Pancreas (tissue), 10 donors: ENCODE measurements at regions not wholly inside any gene's neighbourhood (a gene's known extent, or its start where the extent isn't known, plus 50 kb on each side); places are given as distances from the start of the nearest gene placed in this dataset.

ENCODE experiments used
- ATAC-seq, 4 donors: fragments of 200-7000 bp; cut with Tn5 transposase; one replicate each; pipeline versions ENCODE4 v1.8.0 to v1.9.1; 2020; ENCODE audit warnings: mild to moderate bottlenecking in 4 of 4, moderate library complexity in 4 of 4
- DNase-seq, 6 donors: peaks; one replicate each; pipeline ENCODE4 v3.0.0-alpha.2; 2020
- FAIRE-seq: peaks from 2 replicates; lab custom pipeline; 2012; peaks lifted over from hg19 to GRCh38; lab: Jason Lieb, UNC
- H3K27ac ChIP-seq, 4 donors: fragments of 200-600 bp; sonication (generic); 1 replicate in 3 of 4; 2 replicates in 1 of 4; pipeline versions ENCODE4 v1.5.0 to v1.8.0; 2020
- H3K27me3 ChIP-seq, 4 donors: fragments of 200-600 bp; one replicate each; pipeline ENCODE4 v1.8.0; 2021
- H3K36me3 ChIP-seq, 3 donors: fragments of 200-600 bp; sonication (generic) in 1 of 3; one replicate each; pipeline versions ENCODE4 v1.5.0 to v1.8.0; 2020 to 2021
- H3K4me1 ChIP-seq, 3 donors: fragments of 200-600 bp; one replicate each; pipeline ENCODE4 v1.8.0; 2021
- H3K4me3 ChIP-seq, 4 donors: fragments of 200-600 bp; sonication (generic) in 2 of 4; one replicate each; pipeline versions ENCODE4 v1.5.0 to v1.8.0; 2020 to 2021
- H3K9me3 ChIP-seq, 4 donors: fragments of 200-600 bp; one replicate each; pipeline ENCODE4 v1.8.0; 2021
- CTCF ChIP-seq, 4 donors: fragments of 200-600 bp; sonication (generic) in 3 of 4; IDR thresholded peaks; one replicate each; pipeline versions ENCODE4 v1.5.0 to v1.8.0; 2021; ENCODE audit warnings: antibody characterized with exemption in 4 of 4
- WGBS, 2 donors: extraction: QIAGEN DNeasy Blood & Tissue Kit; methylation state at CpG; one replicate each; pipeline ENCODE4 v1.1.7; 2013; 5-methylcytosine and 5-hydroxymethylcytosine counted together
- intact Hi-C, 3 donors: fragments of 100-400 bp; cut with DNase I; formaldehyde crosslinking; loops; one replicate each; pipeline versions ENCODE4 v1.11.1 to v1.14.2; 2022
- donor health status: healthy with polysubstance abuse.
- donor health status: DM: no; HTN: no; CAD: no; lungs with moderate emphysema.
- donor health status: DM: no; HTN: no; CAD: no.
- donor health status: control.
- donor health status: control.
- donor health status: Bipolar disorder and iron deficiency.
- donor health status: DM: yes; HTN: yes; CAD: no.
- donor health status: DM: no; HTN: no; CAD: no.
- donor health status: DM: no; HTN: no; CAD: no.
- donor health status: DM: yes; HTN: yes; CAD: no.

DNA sequence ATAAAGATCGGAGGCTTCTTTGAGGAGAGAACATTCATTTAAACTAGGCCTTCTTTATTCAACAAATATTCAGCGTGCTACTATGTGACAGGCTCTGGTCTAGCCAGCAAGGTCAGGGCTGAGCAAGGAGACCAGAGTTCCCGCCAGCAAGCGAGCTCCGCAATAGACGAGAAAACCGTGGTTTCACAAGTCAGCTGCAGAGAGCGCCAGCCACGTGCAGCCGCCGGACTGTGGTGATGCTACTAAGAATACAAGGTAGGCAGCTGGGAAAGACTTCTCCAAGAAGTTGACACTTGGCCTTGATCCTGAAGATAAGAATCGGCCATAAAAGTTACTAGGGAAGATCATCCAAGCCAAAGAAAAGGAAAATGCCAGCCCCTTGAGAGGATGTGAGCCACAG is 533.7 kb upstream of the SALL3 start:
- H3K36me3 ChIP-seq = no peaks in the 10 kb centered on the region
- H3K4me1 ChIP-seq = no peaks in the 10 kb centered on the region
- WGBS, 2 donors = 75 to 86% methylated on average over 12 of the region's 12 CpGs
- DNase-seq (no peak), ATAC-seq (no peak), FAIRE-seq (no peak)
- intact Hi-C loops = no loop called here
- no peaks in the 10 kb centered on the region for H3K27me3 ChIP-seq
- TF ChIP-seq CTCF (IDR thresholded peaks at IDR 0.05) = no peak
- no peaks in the 10 kb centered on the region for H3K9me3 ChIP-seq
- H3K27ac ChIP-seq = no peak overlapping the region
- H3K4me3 ChIP-seq = no peak overlapping the region

- no peaks in the 10 kb centered on the region for H3K4me1 ChIP-seq
- H3K9me3 ChIP-seq = no peaks in the 10 kb centered on the region
- WGBS, 2 donors = 39 to 42% methylated on average over 4 of the region's 4 CpGs
- intact Hi-C loops = no loop called here
- H3K27me3 ChIP-seq = no peaks in the 10 kb centered on the region
- DNase-seq = no peak
- ATAC-seq = no peak
- FAIRE-seq = no peak
- no peaks in the 10 kb centered on the region for H3K36me3 ChIP-seq
- no peak overlapping the region for H3K27ac ChIP-seq
- TF ChIP-seq CTCF (IDR thresholded peaks at IDR 0.05) = no peak
- no peak overlapping the region for H3K4me3 ChIP-seq
Observed at GRCh38 chr18:78447211-78447610, 532.4 kb upstream of the SALL3 start.

DNA sequence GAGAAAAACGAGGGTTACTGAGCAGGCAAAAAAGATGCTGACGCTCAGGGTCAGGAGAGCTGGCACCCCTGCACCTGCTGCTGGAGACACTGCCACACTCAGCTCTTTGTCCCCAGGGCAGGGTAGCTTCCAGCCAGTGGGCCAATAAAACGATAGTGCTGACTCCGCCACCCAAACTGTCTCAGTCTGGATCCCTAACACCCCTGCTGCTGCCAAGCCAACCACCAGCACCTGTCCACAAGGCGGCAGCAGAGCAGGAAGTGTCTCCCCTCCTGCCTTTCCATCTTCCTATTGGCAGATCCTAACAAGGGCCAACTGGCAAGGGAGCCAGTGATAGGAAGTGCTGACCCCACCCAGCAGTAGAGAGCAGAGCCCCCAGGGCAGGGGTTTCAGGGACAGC is 531.5 kb upstream of the SALL3 start:
- no peak for DNase-seq
- Histone ChIP-seq H3K9me3 (no peaks in the 10 kb centered on the region), H3K36me3 (no peaks in the 10 kb centered on the region), H3K27ac (no peak overlapping the region), H3K4me1 (no peaks in the 10 kb centered on the region), H3K27me3 (no peaks in the 10 kb centered on the region), H3K4me3 (no peak overlapping the region)
- FAIRE-seq = no peak
- WGBS, 2 donors = 58 to 74% methylated on average over 5 of the region's 5 CpGs
- TF ChIP-seq CTCF (IDR thresholded peaks at IDR 0.05) = no peak
- ATAC-seq = no peak
- intact Hi-C loops = no loop called here

GRCh38 chr18:78448591-78448990 is 531.0 kb upstream of the SALL3 start:
- Histone ChIP-seq H3K36me3 (no peaks in the 10 kb centered on the region), H3K9me3 (no peaks in the 10 kb centered on the region), H3K4me1 (no peaks in the 10 kb centered on the region), H3K4me3 (no peak overlapping the region), H3K27ac (no peak overlapping the region), H3K27me3 (no peaks in the 10 kb centered on the region)
- no peak for ATAC-seq
- FAIRE-seq = no peak
- no peak for TF ChIP-seq CTCF (IDR thresholded peaks at IDR 0.05)
- DNase-seq = no peak
- WGBS, 2 donors = 84 to 86% methylated on average over 3 of the region's 3 CpGs
- intact Hi-C loops = no loop called here

DNA sequence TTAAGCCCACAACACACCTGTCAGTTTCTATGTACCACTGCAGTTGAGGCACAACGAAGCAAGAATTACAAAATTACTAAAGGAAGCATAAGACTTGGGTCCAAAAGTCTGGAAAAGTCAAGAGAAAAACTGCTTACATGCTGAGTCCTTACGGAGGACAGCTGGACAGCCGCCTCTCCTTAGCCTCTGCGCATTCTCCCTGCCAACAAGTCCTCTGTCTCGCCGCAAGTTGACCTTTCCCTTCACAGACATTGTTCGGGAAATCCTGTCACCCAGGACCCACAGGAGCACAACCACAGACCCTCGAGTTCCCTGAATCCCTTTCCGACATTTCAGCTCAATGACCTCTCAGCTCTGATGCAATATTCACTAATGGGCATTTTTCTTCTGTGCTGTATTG is 525.4 kb upstream of the SALL3 start:
- WGBS, 2 donors = 54 to 65% methylated on average over 9 of the region's 9 CpGs
- DNase-seq (no peak), FAIRE-seq (no peak), ATAC-seq (no peak)
- Histone ChIP-seq H3K36me3 (no peaks in the 10 kb centered on the region), H3K4me1 (no peaks in the 10 kb centered on the region), H3K9me3 (no peaks in the 10 kb centered on the region), H3K27me3 (no peaks in the 10 kb centered on the region), H3K27ac (no peak overlapping the region), H3K4me3 (no peak overlapping the region)
- intact Hi-C loops = no loop called here
- no peak for TF ChIP-seq CTCF (IDR thresholded peaks at IDR 0.05)
